ENCODE measurements at regions not wholly inside any gene's neighbourhood (a gene's known extent, or its start where the extent isn't known, plus 50 kb on each side); places are given as distances from the start of the nearest gene placed in this dataset.

DNA sequence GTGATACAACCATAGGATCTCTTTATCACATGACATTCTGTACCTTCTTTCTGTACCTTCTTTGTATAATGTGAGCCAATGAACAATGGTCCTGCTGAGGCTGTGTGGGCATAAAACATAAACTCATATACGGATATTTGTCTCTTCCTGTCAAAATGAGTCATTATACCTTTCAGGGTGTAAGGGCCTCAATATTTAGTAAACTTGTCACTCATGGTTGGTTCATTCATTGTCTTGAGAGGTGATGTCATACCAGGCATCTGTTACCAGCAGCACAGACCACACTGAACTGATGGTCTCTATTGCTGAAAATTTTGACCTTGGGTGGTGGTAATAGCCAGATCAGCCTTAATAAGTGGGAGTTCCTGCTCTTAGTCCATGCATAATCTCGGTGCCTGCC is 287.6 kb upstream of the TPK1 start:
- no peak overlapping the region for H3K4ac ChIP-seq (ENCODE audit: low read depth, low read length)
- DNase-seq: no peak

More for the DNA sequence above, 287.6 kb upstream of the TPK1 start:
- intact Hi-C loops (cut with micrococcal nuclease): no loop called here
- no peak overlapping the region for H2BK120ac ChIP-seq (ENCODE audit: low read depth, low read length)
- H3K56ac ChIP-seq (ENCODE audit: extremely low read depth, insufficient read depth, low read length): no peak overlapping the region
- no peak overlapping the region for H3K14ac ChIP-seq (replicated peaks; ENCODE audit: low read depth, low read length)
- H3K18ac ChIP-seq (ENCODE audit: low read depth, low read length): no peak overlapping the region
- no peak overlapping the region for H2AFZ ChIP-seq (replicated peaks; ENCODE audit: low read length, poor library complexity)
- TF ChIP-seq RFX5 (IDR thresholded peaks at IDR 0.05; ENCODE audit: low read depth, low read length): no peak
- no peak for TF ChIP-seq BHLHE40 (IDR thresholded peaks at IDR 0.05; ENCODE audit: low read depth, low read length)
- TF ChIP-seq POLR2A (IDR thresholded peaks at IDR 0.05; ENCODE audit: low read depth, low read length): no peak
- no peak for TF ChIP-seq SMC3 (IDR thresholded peaks at IDR 0.05; ENCODE audit: low read depth, low read length)
- no peak for TF ChIP-seq FOS (IDR thresholded peaks at IDR 0.05; ENCODE audit: low read depth, low read length)
- TF ChIP-seq CHD1 (IDR thresholded peaks at IDR 0.05; ENCODE audit: low read depth, low read length): no peak
- TF ChIP-seq, protein P1, sequence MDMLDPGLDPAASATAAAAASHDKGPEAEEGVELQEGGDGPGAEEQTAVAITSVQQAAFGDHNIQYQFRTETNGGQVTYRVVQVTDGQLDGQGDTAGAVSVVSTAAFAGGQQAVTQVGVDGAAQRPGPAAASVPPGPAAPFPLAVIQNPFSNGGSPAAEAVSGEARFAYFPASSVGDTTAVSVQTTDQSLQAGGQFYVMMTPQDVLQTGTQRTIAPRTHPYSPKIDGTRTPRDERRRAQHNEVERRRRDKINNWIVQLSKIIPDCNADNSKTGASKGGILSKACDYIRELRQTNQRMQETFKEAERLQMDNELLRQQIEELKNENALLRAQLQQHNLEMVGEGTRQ (IDR thresholded peaks at IDR 0.05; ENCODE audit: low read depth, low read length): no peak
- no peak for TF ChIP-seq RCOR1 (IDR thresholded peaks at IDR 0.05; ENCODE audit: insufficient replicate concordance, low read length)
- H3K4me2 ChIP-seq (ENCODE audit: low read depth, low read length): no peak overlapping the region
- H3K4me3 ChIP-seq (ENCODE audit: insufficient read depth, low read depth, low read length): no peak overlapping the region
- H3K36me3 ChIP-seq (ENCODE audit: control insufficient read depth, insufficient read depth, low read length): no peaks in the 10 kb centered on the region
- dilution Hi-C loops (cut with HindIII; ENCODE audit: low sequenced_read_pairs, unreplicated experiment): no loop called here
- H3K23ac ChIP-seq (ENCODE audit: low read depth, low read length): no peak overlapping the region
- no peak overlapping the region for H4K8ac ChIP-seq (ENCODE audit: low read depth in 2 of 2, low read length in 2 of 2)
- H3K9me3 ChIP-seq (ENCODE audit: control insufficient read depth, insufficient read depth, low read length): peaks cover 7% of the 10 kb centered on the region
- in situ Hi-C loops (cut with MboI; ENCODE audit: low sequenced_read_pairs): no loop called here
- ChIA-PET CTCF (no interaction called here), POLR2A (ENCODE audit: unreplicated experiment) (no interaction called here)
- no peak overlapping the region for H4K91ac ChIP-seq (ENCODE audit: insufficient read depth, low read depth, low read length)
- H2AK5ac ChIP-seq (ENCODE audit: low read depth, low read length): no peak overlapping the region
- BruUV-seq (replicated peaks): no TSS peak
- H2BK15ac ChIP-seq (ENCODE audit: low read depth, low read length): no peak overlapping the region
- no peak overlapping the region for H2AK9ac ChIP-seq (replicated peaks; ENCODE audit: low read depth, low read length, poor library complexity)
- H4K20me1 ChIP-seq (ENCODE audit: insufficient read depth, low read length): no peaks in the 10 kb centered on the region
- no peak for ATAC-seq (ENCODE audit: low read depth)
- H3K79me1 ChIP-seq (ENCODE audit: low read depth in 1 of 2, low read length in 2 of 2): no peaks in the 10 kb centered on the region
- H3K27ac ChIP-seq (ENCODE audit: insufficient read depth, low read length): no peak overlapping the region
- H3K27me3 ChIP-seq (ENCODE audit: control insufficient read depth, insufficient read depth, low read length): no peaks in the 10 kb centered on the region
- H2BK5ac ChIP-seq (ENCODE audit: low read depth, low read length, poor library complexity, severe bottlenecking): no peak overlapping the region
- no peak overlapping the region for H3K9ac ChIP-seq (ENCODE audit: low read depth, low read length)
- no peaks in the 10 kb centered on the region for H3K4me1 ChIP-seq (ENCODE audit: control insufficient read depth, insufficient read depth, low read length)
- H3K9me1 ChIP-seq (ENCODE audit: insufficient read depth, low read length): no peaks in the 10 kb centered on the region
- H4K5ac ChIP-seq (ENCODE audit: low read depth, low read length): no peak overlapping the region
- no peak overlapping the region for H2BK20ac ChIP-seq (ENCODE audit: low read depth, low read length)
- no CpG with 5 or more reads among the region's 2 CpGs for WGBS, 2 experiments (ENCODE audit: extremely low coverage in 2 of 2, insufficient read length in 1 of 2)

Data from IMR-90 (cell line).